SK-N-MC (cell line): ENCODE measurements at regions not wholly inside any gene's neighbourhood (a gene's known extent, or its start where the extent isn't known, plus 50 kb on each side); places are given as distances from the start of the nearest gene placed in this dataset.

Experiments used
- DNase-seq: peaks from one replicate; pipeline ENCODE4 v3.0.0-alpha.2; 2011; ENCODE audit warnings: low read depth, low spot score
- H3K27ac ChIP-seq: fragments of 200-600 bp; sonication (generic); 2 replicates; pipeline ENCODE4 v1.5.1; 2016; ENCODE audit warnings: mixed run types
- H3K36me3 ChIP-seq: fragments of 200-600 bp; sonication (generic); 2 replicates; pipeline ENCODE4 v1.6.1; 2017; ENCODE audit warnings: antibody characterized with exemption, low read length, mixed read lengths; ENCODE audit not compliant: insufficient read depth
- H3K4me3 ChIP-seq: fragments of 200-600 bp; sonication (generic); 2 replicates; pipeline ENCODE4 v1.5.1; 2016
- H3K9ac ChIP-seq: fragments of 200-600 bp; sonication (generic); 2 replicates; pipeline ENCODE4 v1.8.0; 2017; ENCODE audit warnings: mixed run types, mixed read lengths; ENCODE audit not compliant: insufficient read length
- H3K9me3 ChIP-seq: fragments of 200-600 bp; sonication (generic); 2 replicates; pipeline ENCODE4 v1.6.1; 2017; ENCODE audit warnings: low read depth, mild to moderate bottlenecking, antibody characterized with exemption, low read length, moderate library complexity, mixed read lengths
- EZH2 ChIP-seq: fragments of 200-600 bp; sonication (generic); IDR thresholded peaks from one replicate; pipeline ENCODE4 v1.6.1; 2017; ENCODE audit warnings: antibody characterized with exemption
- FOXP2 ChIP-seq: optimal IDR thresholded peaks from 2 replicates; pipeline ENCODE3; 2011; ENCODE audit warnings: mild to moderate bottlenecking, moderate library complexity; ENCODE audit not compliant: insufficient read depth; ENCODE audit errors: extremely low read length, control extremely low read depth
- POLR2AphosphoS5 ChIP-seq: IDR thresholded peaks from 2 replicates; pipeline ENCODE4 v1.6.1; 2012; ENCODE audit warnings: mild to moderate bottlenecking, low read depth, low read length, borderline replicate concordance

DNA sequence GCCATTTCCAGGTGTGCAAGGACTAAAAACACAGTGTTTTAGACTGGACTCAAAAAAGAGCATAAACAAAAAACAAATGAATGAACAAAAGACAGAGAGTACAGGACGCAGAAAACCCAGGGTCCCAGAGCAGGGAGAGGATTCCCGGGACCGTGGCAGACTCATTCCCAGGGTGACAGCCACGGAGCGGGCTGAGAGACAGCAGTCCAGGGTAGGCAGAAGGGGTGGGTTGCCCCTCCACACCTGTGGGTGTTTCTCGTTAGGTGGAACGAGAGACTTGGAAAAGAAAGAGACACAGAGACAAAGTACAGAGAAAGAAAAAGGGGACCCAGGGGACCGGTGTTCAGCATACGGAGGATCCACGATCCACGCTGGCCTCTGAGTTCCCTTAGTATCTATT, 273.4 kb downstream of the EIPR1 start:
- H3K9ac ChIP-seq = no peak overlapping the region
- TF ChIP-seq FOXP2 (no peak), POLR2AphosphoS5 (no peak), EZH2 (no peak)
- H3K27ac ChIP-seq = no peak overlapping the region
- H3K4me3 ChIP-seq = no peak overlapping the region
- DNase-seq = no peak
- H3K36me3 ChIP-seq = no peaks in the 10 kb centered on the region
- H3K9me3 ChIP-seq = no peaks in the 10 kb centered on the region

DNA sequence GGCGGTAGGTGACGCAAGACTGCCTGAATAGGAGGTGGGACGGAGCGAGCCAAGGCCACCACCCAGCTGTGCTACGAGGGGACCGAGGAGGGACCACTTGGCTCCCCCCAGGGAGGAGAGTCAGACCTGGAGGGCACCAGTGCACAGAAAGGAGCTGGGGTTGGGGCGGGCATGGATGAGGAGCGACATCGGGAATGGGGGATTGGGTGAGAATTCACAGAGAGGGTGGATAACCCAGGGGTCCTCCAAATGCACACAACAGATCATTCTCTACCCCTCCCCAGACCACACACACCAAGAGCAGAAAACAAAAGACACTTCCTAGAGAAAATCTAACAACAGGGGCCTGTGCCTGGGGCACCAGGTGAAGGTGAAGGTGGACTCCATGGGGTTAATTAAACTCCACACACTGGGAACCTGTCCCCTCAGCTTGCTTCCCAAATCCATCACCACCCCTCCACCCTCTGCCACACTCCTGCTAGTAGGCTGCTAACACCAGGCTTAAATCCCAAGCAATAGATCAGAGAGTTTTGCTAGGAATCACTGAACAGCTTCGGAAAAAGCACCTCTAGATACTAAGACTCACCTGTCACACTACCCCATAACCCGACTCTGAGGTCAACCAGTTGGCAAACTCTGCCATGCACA, 274.6 kb downstream of the EIPR1 start:
- Histone ChIP-seq H3K4me3 (no peak overlapping the region), H3K36me3 (no peaks in the 10 kb centered on the region), H3K9ac (no peak overlapping the region), H3K9me3 (no peaks in the 10 kb centered on the region), H3K27ac (no peak overlapping the region)
- no peak for TF ChIP-seq POLR2AphosphoS5
- no peak for TF ChIP-seq EZH2
- no peak for TF ChIP-seq FOXP2
- DNase-seq = no peak

DNA sequence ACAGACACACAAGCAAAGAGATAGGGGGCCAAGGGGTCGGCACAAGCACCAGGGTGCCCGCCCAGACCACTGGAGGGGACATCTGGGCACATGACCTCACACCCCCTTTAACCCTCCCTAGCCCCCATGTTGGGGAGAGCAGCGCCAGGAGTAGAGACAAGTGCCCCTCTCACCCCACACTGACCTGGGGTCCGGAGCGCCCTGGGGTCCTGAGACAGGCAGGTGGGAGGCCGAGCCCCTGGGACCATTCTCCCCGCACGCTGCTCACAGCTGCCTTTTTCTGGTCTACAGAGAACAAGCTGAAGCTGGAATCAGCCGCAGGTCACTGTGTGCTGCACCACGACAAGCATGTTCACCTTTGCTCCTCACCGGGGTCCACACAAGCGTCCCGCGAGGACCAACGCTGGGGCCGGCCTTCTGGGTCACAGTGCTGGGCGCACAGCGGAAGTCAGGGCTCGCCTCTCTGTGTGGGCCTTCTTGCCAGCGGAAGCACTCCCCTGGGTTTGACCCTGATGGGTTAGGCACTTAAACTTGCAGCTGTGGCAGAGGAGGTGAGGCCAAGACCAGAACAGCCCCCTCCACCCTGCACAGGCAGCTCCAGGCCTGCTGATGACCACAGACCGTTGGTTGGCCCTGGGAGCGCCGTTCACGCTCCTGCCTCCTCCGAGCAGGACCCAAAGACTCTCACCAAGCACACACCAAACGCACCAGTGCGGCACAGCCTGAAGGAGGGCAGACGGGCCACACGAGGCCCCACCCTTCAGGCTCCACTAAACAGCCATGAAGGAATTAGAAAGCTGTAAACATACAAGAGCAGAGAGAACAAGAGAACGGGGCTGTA, 275.3 kb downstream of the EIPR1 start:
- no peaks in the 10 kb centered on the region for H3K36me3 ChIP-seq
- H3K27ac ChIP-seq = no peak overlapping the region
- no peak overlapping the region for H3K9ac ChIP-seq
- TF ChIP-seq POLR2AphosphoS5 = no peak
- no peak for TF ChIP-seq EZH2
- no peak for TF ChIP-seq FOXP2
- no peak for DNase-seq
- H3K4me3 ChIP-seq = no peak overlapping the region
- no peaks in the 10 kb centered on the region for H3K9me3 ChIP-seq

DNA sequence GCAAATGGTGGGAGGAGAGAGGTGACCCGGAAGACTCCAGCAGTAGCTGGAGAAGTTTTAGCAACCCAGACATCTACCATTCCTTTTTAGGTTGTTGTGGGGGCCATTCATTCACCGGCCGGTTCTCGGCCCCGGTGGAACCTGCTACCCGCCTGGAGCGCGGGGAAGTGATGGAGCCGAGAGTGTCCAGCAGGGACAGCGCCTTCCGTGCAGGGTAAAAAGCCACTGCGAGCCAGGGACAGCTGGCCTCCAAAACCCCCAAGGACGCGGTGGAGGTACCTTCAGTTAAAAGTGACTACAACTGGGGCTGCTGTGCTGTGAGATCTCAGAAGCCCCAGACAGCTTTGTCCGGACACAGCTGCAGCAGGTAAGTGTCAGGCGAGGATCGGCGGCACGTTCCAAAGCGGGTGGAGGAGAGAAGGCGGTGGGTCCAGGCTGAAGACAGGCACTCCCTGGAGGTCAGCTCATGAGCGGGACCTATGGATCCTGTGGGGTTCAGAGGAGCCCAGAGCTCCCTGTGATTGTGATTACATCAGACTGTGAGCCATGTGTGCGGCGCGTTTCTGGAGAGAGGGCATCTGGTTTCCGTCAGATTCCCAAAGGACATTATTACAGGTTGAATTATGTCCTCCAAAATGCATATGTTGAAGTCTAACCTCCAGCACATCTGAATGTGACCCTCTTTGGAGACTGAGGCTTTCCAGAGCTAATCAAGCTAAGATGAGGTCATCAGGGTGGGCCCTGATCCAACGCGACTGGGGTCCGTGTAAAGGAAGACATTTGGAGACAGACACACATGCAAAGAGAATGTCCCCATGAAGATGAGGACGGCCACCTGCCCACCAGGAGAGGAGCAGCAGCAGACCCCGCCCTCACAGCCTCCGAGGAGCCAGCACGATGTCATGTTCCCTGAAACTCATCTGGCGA, 276.3 kb downstream of the EIPR1 start:
- Histone ChIP-seq H3K36me3 (no peaks in the 10 kb centered on the region), H3K4me3 (no peak overlapping the region), H3K9me3 (no peaks in the 10 kb centered on the region), H3K27ac (no peak overlapping the region), H3K9ac (no peak overlapping the region)
- no peak for DNase-seq
- TF ChIP-seq FOXP2 (no peak), EZH2 (no peak), POLR2AphosphoS5 (no peak)

DNA sequence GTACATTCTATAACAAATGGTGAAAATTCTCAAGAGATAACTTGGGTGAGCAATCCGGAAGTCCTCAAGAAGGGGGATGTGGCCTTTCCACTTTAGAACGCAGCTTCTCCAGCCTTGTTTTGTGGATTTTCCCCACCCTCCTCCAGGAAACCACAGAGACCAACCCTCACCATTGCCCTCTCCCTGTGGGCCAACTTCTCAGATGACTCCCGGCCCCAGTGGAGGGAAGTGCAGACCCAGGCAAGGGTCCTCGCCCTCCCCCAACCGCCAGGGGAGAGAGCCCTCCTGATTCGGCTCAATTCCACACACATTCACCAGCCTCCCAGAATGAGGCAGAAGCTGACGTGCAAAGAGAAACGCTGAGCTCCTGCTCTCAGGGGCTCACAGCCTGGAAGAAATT, 277.2 kb downstream of the EIPR1 start:
- no peak for TF ChIP-seq FOXP2
- no peak for TF ChIP-seq POLR2AphosphoS5
- TF ChIP-seq EZH2 = no peak
- H3K4me3 ChIP-seq = no peak overlapping the region
- no peaks in the 10 kb centered on the region for H3K9me3 ChIP-seq
- H3K9ac ChIP-seq = no peak overlapping the region
- H3K27ac ChIP-seq = no peak overlapping the region
- H3K36me3 ChIP-seq = no peaks in the 10 kb centered on the region
- no peak for DNase-seq

DNA sequence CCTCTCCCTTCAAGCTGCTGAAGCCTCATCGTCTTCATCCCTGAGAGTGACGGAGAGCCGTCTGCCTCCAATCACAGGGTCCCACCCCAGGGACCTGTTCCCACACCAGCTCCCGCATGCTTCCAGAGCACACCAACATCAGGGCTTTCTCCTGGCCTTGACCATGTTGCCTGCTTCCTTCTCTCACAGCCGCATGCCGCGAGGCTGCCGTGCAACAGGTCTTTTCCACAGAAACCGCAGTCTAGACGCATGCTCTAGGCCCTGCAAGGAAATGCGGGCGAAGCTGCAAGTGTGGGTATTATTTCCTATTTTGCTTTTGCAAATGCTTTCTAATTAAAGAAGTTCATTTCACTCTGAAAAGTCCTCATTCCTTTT, 277.8 kb downstream of the EIPR1 start:
- Histone ChIP-seq H3K4me3 (no peak overlapping the region), H3K36me3 (no peaks in the 10 kb centered on the region), H3K27ac (no peak overlapping the region), H3K9ac (no peak overlapping the region), H3K9me3 (no peaks in the 10 kb centered on the region)
- TF ChIP-seq POLR2AphosphoS5 (no peak), FOXP2 (no peak), EZH2 (no peak)
- no peak for DNase-seq

DNA sequence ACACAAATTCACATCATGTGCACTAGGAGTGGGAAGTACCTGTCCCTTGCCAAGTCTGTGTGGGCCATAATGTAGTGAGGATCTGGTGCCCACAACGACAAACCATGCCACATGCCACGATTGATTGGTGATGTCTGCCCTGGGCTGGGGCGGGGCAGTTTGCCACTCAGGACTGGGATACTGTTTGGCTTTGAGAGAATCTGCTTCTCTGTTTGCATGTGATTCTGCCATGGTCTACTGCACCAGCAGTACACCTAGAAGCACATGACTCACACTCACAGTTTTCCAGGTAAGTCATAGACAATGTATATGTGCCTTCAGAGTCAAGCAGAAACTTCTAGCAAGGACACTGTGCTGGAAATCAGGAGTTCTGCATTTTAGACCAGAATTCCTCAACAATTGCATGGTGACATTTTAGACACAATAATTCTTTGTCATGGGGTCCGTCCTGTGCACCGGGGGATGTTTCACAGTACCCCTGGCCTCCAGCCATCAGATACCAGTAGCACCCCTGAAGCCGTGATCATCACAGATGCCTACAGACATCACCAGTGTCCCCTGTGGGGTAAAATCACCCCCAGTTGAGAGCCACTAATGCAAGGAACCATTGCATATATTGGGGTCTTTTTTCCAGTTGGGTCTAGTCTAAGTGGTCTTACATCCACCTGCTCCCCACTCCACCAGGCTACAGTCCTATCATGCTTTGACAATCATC, 278.3 kb downstream of the EIPR1 start:
- Histone ChIP-seq H3K36me3 (no peaks in the 10 kb centered on the region), H3K9ac (no peak overlapping the region), H3K4me3 (no peak overlapping the region), H3K9me3 (no peaks in the 10 kb centered on the region), H3K27ac (no peak overlapping the region)
- DNase-seq = no peak
- TF ChIP-seq FOXP2 = no peak
- TF ChIP-seq POLR2AphosphoS5 = no peak
- TF ChIP-seq EZH2 = no peak
